OCI-LY3 (cell line): ENCODE measurements at regions not wholly inside any gene's neighbourhood (a gene's known extent, or its start where the extent isn't known, plus 50 kb on each side); places are given as distances from the start of the nearest gene placed in this dataset.

Source experiments
- H2AFZ ChIP-seq: fragments of 200-600, 300-600 bp; shearing (Covaris generic); 2 replicates; pipeline ENCODE4 v1.6.0; 2014; ENCODE audit warnings: antibody characterized with exemption, low read depth, low read length
- H3K27ac ChIP-seq: fragments of 200-600, 300-600 bp; sonication (generic); 2 replicates; pipeline ENCODE4 v1.5.1; 2014; ENCODE audit warnings: mild to moderate bottlenecking, low read length, moderate library complexity, mixed read lengths
- H3K27me3 ChIP-seq: fragments of 200-600, 300-600 bp; sonication (generic); 2 replicates; pipeline ENCODE4 v1.6.1; 2014; ENCODE audit warnings: low read depth, low read length, mixed read lengths
- H3K36me3 ChIP-seq: fragments of 200-600, 300-600 bp; sonication (generic); replicated peaks from 2 replicates; pipeline ENCODE3; 2014; ENCODE audit warnings: low read depth, low read length, mixed read lengths
- H3K4me1 ChIP-seq: fragments of 300-600, 200-600 bp; sonication (generic); 2 replicates; pipeline ENCODE4 v1.6.1; 2014; ENCODE audit warnings: low read length, mixed read lengths
- H3K4me2 ChIP-seq: fragments of 200-600, 300-600 bp; sonication (generic); 2 replicates; pipeline ENCODE4 v1.6.1; 2014; ENCODE audit warnings: low read length, mixed read lengths
- H3K4me3 ChIP-seq: fragments of 300-600, 200-600 bp; sonication (generic); 2 replicates; pipeline ENCODE4 v1.5.1; 2014; ENCODE audit warnings: antibody characterized with exemption, mild to moderate bottlenecking, low read length, moderate library complexity
- H3K79me2 ChIP-seq: fragments of 300-600, 200-600 bp; shearing (Covaris generic); 2 replicates; pipeline ENCODE4 v1.6.1; 2014; ENCODE audit warnings: mild to moderate bottlenecking, low read length, mixed read lengths
- H3K9ac ChIP-seq: fragments of 300-600, 200-600 bp; shearing (Covaris generic); 2 replicates; pipeline ENCODE4 v1.6.0; 2014; ENCODE audit warnings: mild to moderate bottlenecking, low read length, moderate library complexity
- H3K9me3 ChIP-seq: fragments of 200-600, 300-600 bp; shearing (Covaris generic); 2 replicates; pipeline ENCODE4 v1.6.1; 2014; ENCODE audit warnings: low read length, mixed read lengths; ENCODE audit not compliant: insufficient read depth
- H4K20me1 ChIP-seq: fragments of 200-600, 300-600 bp; sonication (generic); 2 replicates; pipeline ENCODE4 v1.6.1; 2016; ENCODE audit warnings: low read length, mixed read lengths; ENCODE audit not compliant: insufficient read depth
- EZH2phosphoT487 ChIP-seq: fragments of 200-600 bp; shearing (Covaris generic); IDR thresholded peaks from 2 replicates; pipeline ENCODE4 v1.6.1; 2018; ENCODE audit warnings: antibody characterized with exemption, mixed run types, low read depth
- TF ChIP-seq, protein P1 (sequence below): fragments of 200-600, 300-600 bp; sonication (generic); IDR thresholded peaks from 2 replicates; pipeline ENCODE4 v1.5.1; 2014; ENCODE audit warnings: antibody characterized with exemption, low read length, low read depth

- no peak overlapping the region for H3K27ac ChIP-seq
- no peak for TF ChIP-seq EZH2phosphoT487
- TF ChIP-seq, protein P1, sequence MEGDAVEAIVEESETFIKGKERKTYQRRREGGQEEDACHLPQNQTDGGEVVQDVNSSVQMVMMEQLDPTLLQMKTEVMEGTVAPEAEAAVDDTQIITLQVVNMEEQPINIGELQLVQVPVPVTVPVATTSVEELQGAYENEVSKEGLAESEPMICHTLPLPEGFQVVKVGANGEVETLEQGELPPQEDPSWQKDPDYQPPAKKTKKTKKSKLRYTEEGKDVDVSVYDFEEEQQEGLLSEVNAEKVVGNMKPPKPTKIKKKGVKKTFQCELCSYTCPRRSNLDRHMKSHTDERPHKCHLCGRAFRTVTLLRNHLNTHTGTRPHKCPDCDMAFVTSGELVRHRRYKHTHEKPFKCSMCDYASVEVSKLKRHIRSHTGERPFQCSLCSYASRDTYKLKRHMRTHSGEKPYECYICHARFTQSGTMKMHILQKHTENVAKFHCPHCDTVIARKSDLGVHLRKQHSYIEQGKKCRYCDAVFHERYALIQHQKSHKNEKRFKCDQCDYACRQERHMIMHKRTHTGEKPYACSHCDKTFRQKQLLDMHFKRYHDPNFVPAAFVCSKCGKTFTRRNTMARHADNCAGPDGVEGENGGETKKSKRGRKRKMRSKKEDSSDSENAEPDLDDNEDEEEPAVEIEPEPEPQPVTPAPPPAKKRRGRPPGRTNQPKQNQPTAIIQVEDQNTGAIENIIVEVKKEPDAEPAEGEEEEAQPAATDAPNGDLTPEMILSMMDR, result no peak
- H2AFZ ChIP-seq, result no peak overlapping the region
Measured at GRCh38 chr4:156118507-156119220, 165.0 kb upstream of the CTSO start.

DNA sequence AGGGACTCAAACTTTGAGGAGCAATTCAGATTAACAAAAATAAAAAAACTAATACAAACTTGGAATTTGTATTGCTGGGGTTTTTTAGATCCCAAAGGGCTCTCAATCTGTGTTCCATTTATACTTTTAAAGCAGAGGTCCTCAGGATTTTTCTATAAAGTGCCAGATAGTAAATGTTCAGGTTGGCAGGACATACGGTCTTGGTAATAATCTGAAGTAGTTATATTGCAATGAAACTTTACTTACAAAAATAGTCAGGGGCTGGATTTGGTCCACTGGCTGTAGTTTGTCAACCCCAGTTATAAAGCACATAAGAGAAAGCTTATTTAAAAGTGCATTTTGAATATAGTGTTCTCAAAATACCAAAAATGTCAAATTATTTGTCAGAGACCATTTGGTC is 164.1 kb upstream of the CTSO start:
- Histone ChIP-seq H3K79me2 (no peaks in the 10 kb centered on the region), H3K4me2 (no peak overlapping the region), H3K4me3 (no peak overlapping the region), H3K4me1 (no peaks in the 10 kb centered on the region), H2AFZ (no peak overlapping the region), H3K36me3 (no peaks in the 10 kb centered on the region), H3K9ac (no peak overlapping the region), H3K27me3 (no peaks in the 10 kb centered on the region), H3K27ac (no peak overlapping the region), H3K9me3 (no peaks in the 10 kb centered on the region), H4K20me1 (no peaks in the 10 kb centered on the region)
- TF ChIP-seq, protein P1, result no peak
- no peak for TF ChIP-seq EZH2phosphoT487

More at GRCh38 chr4:156118507-156119220, 165.0 kb upstream of the CTSO start:
- no peaks in the 10 kb centered on the region for H3K36me3 ChIP-seq
- H3K9me3 ChIP-seq, result no peaks in the 10 kb centered on the region
- H4K20me1 ChIP-seq, result no peaks in the 10 kb centered on the region
- H3K4me3 ChIP-seq, result no peak overlapping the region
- H3K9ac ChIP-seq, result no peak overlapping the region
- H3K27me3 ChIP-seq, result no peaks in the 10 kb centered on the region
- H3K4me2 ChIP-seq, result no peak overlapping the region
- H3K79me2 ChIP-seq, result no peaks in the 10 kb centered on the region
- H3K4me1 ChIP-seq, result no peaks in the 10 kb centered on the region

DNA sequence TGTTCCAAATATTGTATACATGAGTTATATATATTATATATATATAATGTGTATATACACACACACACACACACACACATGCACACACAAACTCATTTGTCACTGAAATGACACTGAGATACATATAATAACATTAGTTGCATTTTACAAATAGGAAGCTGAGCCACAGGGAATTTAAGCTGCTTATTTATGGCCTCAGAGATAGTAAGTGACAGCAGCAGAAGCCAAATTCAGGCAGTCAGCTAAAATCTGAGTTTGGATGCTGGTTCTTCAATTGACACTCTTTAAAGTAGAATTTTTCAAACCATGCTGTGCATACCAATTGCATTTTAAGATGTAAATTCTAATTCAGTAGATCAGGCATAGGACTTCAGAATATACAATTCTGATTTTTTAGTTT is 163.3 kb upstream of the CTSO start:
- no peaks in the 10 kb centered on the region for H3K9me3 ChIP-seq
- H4K20me1 ChIP-seq, result no peaks in the 10 kb centered on the region
- no peak overlapping the region for H3K4me3 ChIP-seq
- H3K4me2 ChIP-seq, result no peak overlapping the region
- H3K27me3 ChIP-seq, result no peaks in the 10 kb centered on the region
- no peak for TF ChIP-seq EZH2phosphoT487
- TF ChIP-seq, protein P1, result no peak
- no peak overlapping the region for H2AFZ ChIP-seq
- no peaks in the 10 kb centered on the region for H3K4me1 ChIP-seq
- H3K9ac ChIP-seq, result no peak overlapping the region
- H3K27ac ChIP-seq, result no peak overlapping the region
- H3K79me2 ChIP-seq, result no peaks in the 10 kb centered on the region
- H3K36me3 ChIP-seq, result no peaks in the 10 kb centered on the region

- no peak overlapping the region for H2AFZ ChIP-seq
- H3K4me1 ChIP-seq, result no peaks in the 10 kb centered on the region
- no peak overlapping the region for H3K4me2 ChIP-seq
- no peak overlapping the region for H3K4me3 ChIP-seq
- H3K36me3 ChIP-seq, result no peaks in the 10 kb centered on the region
- no peak overlapping the region for H3K27ac ChIP-seq
- TF ChIP-seq, protein P1, result peak; percentile 67
- TF ChIP-seq EZH2phosphoT487, result no peak
- H3K79me2 ChIP-seq, result no peaks in the 10 kb centered on the region
- no peak overlapping the region for H3K9ac ChIP-seq
- no peaks in the 10 kb centered on the region for H4K20me1 ChIP-seq
- H3K9me3 ChIP-seq, result no peaks in the 10 kb centered on the region
- H3K27me3 ChIP-seq, result no peaks in the 10 kb centered on the region
Measured at GRCh38 chr4:156113138-156113765, 159.6 kb upstream of the CTSO start.
